ENCODE measurements at regions not wholly inside any gene's neighbourhood (a gene's known extent, or its start where the extent isn't known, plus 50 kb on each side); places are given as distances from the start of the nearest gene placed in this dataset.

- TF ChIP-seq CTCF (IDR thresholded peaks at IDR 0.05; ENCODE audit: insufficient read depth, low read length, poor library complexity, severe bottlenecking) (no peak), EZH2phosphoT487 (conservative IDR thresholded peaks at IDR 0.05; ENCODE audit: low read length) (no peak)
- Histone ChIP-seq H2AFZ (ENCODE audit: low read depth, low read length, severe bottlenecking) (no peak overlapping the region), H3K9ac (ENCODE audit: low read length) (no peak overlapping the region), H3K27me3 (ENCODE audit: low read length) (no peaks in the 10 kb centered on the region), H3K27ac (ENCODE audit: low read depth, low read length) (no peak overlapping the region), H3K4me3 (ENCODE audit: insufficient read depth, low read length, poor library complexity, severe bottlenecking) (no peak overlapping the region), H3F3A (ENCODE audit: insufficient read depth) (no peaks in the 10 kb centered on the region), H3K9me3 (ENCODE audit: insufficient read depth, low read length) (no peaks in the 10 kb centered on the region), H3K9me2 (replicated peaks; ENCODE audit: insufficient read depth, low read length) (no peaks in the 10 kb centered on the region), H3K36me3 (ENCODE audit: low read length) (no peaks in the 10 kb centered on the region), H3K4me2 (ENCODE audit: low read depth, low read length, poor library complexity, severe bottlenecking) (no peak overlapping the region), H4K20me1 (ENCODE audit: low read depth, low read length) (no peaks in the 10 kb centered on the region), H3K79me2 (ENCODE audit: insufficient read depth, low read length) (no peaks in the 10 kb centered on the region)
These were observed 139.7 kb upstream of the LRFN2 start for GRCh38 chr6:40726853-40727252.

GRCh38 chr6:40725390-40725789 is 138.2 kb upstream of the LRFN2 start:
- Histone ChIP-seq H2AFZ (ENCODE audit: low read depth, low read length, severe bottlenecking) (no peak overlapping the region), H3K27ac (ENCODE audit: low read depth, low read length) (no peak overlapping the region), H3K79me2 (ENCODE audit: insufficient read depth, low read length) (no peaks in the 10 kb centered on the region), H3K27me3 (ENCODE audit: low read length) (no peaks in the 10 kb centered on the region), H3F3A (ENCODE audit: insufficient read depth) (no peaks in the 10 kb centered on the region), H3K4me2 (ENCODE audit: low read depth, low read length, poor library complexity, severe bottlenecking) (no peak overlapping the region), H3K36me3 (ENCODE audit: low read length) (no peaks in the 10 kb centered on the region), H4K20me1 (ENCODE audit: low read depth, low read length) (no peaks in the 10 kb centered on the region), H3K9me2 (replicated peaks; ENCODE audit: insufficient read depth, low read length) (no peaks in the 10 kb centered on the region), H3K9me3 (ENCODE audit: insufficient read depth, low read length) (no peaks in the 10 kb centered on the region), H3K4me3 (ENCODE audit: insufficient read depth, low read length, poor library complexity, severe bottlenecking) (no peak overlapping the region), H3K9ac (ENCODE audit: low read length) (no peak overlapping the region)
- TF ChIP-seq CTCF (IDR thresholded peaks at IDR 0.05; ENCODE audit: insufficient read depth, low read length, poor library complexity, severe bottlenecking) (no peak), EZH2phosphoT487 (conservative IDR thresholded peaks at IDR 0.05; ENCODE audit: low read length) (no peak)

GRCh38 chr6:40724886-40725285 is 137.7 kb upstream of the LRFN2 start:
- no peaks in the 10 kb centered on the region for H3K79me2 ChIP-seq (ENCODE audit: insufficient read depth, low read length)
- H3K9me3 ChIP-seq (ENCODE audit: insufficient read depth, low read length), result no peaks in the 10 kb centered on the region

More at GRCh38 chr6:40724886-40725285, 137.7 kb upstream of the LRFN2 start:
- TF ChIP-seq EZH2phosphoT487 (conservative IDR thresholded peaks at IDR 0.05; ENCODE audit: low read length) (no peak), CTCF (IDR thresholded peaks at IDR 0.05; ENCODE audit: insufficient read depth, low read length, poor library complexity, severe bottlenecking) (no peak)
- no peak overlapping the region for H2AFZ ChIP-seq (ENCODE audit: low read depth, low read length, severe bottlenecking)
- no peaks in the 10 kb centered on the region for H4K20me1 ChIP-seq (ENCODE audit: low read depth, low read length)
- no peak overlapping the region for H3K4me2 ChIP-seq (ENCODE audit: low read depth, low read length, poor library complexity, severe bottlenecking)
- no peaks in the 10 kb centered on the region for H3F3A ChIP-seq (ENCODE audit: insufficient read depth)
- no peaks in the 10 kb centered on the region for H3K36me3 ChIP-seq (ENCODE audit: low read length)
- H3K27me3 ChIP-seq (ENCODE audit: low read length), result no peaks in the 10 kb centered on the region
- no peak overlapping the region for H3K4me3 ChIP-seq (ENCODE audit: insufficient read depth, low read length, poor library complexity, severe bottlenecking)
- H3K9me2 ChIP-seq (replicated peaks; ENCODE audit: insufficient read depth, low read length), result no peaks in the 10 kb centered on the region
- no peak overlapping the region for H3K9ac ChIP-seq (ENCODE audit: low read length)
- no peak overlapping the region for H3K27ac ChIP-seq (ENCODE audit: low read depth, low read length)
